Panc1 (cell line): ENCODE measurements at regions not wholly inside any gene's neighbourhood (a gene's known extent, or its start where the extent isn't known, plus 50 kb on each side); places are given as distances from the start of the nearest gene placed in this dataset.

ENCODE experiments used
- ATAC-seq: fragments of 200-7000 bp; cut with Tn5 transposase; 2 replicates; pipeline ENCODE4 v1.9.1; 2020; ENCODE audit warnings: mild to moderate bottlenecking, moderate library complexity
- BruUV-seq: library from RNA; stranded (reverse); fragments of 400-500 nt; replicated peaks from 2 replicates; lab custom pipeline; 2021; lab: Mats Ljungman, UMichigan
- CTCF ChIA-PET: fragments of 300-600 bp; sonication (Branson Sonifier 250); formaldehyde crosslinking; loops from one replicate; lab custom pipeline; 2022; ENCODE audit warnings: antibody characterized with exemption; lab: Charles Lee
- POLR2A ChIA-PET: fragments of 300-600 bp; sonication (Branson Sonifier 250); formaldehyde crosslinking; loops from one replicate; lab custom pipeline; 2022; ENCODE audit warnings: antibody characterized with exemption; lab: Charles Lee
- DNase-seq: peaks from one replicate; pipeline ENCODE4 v3.0.0-alpha.2; 2010; ENCODE audit warnings: low read depth, low spot score
- H3K27ac ChIP-seq: 2 replicates; pipeline ENCODE4 v1.5.1; 2011; ENCODE audit warnings: mild to moderate bottlenecking, low read length, inconsistent platforms
- H3K27me3 ChIP-seq: fragments of 200-500 bp; sonication (Bioruptor generic); 2 replicates; pipeline ENCODE4 v1.6.0; 2014; ENCODE audit warnings: low read length, inconsistent platforms; ENCODE audit not compliant: control insufficient read depth, insufficient read depth
- H3K36me3 ChIP-seq: fragments of 200-500 bp; sonication (Bioruptor generic); 2 replicates; pipeline ENCODE4 v1.5.1; 2014; ENCODE audit warnings: inconsistent platforms, mild to moderate bottlenecking, low read length, moderate library complexity; ENCODE audit not compliant: control insufficient read depth, insufficient read depth
- H3K4me1 ChIP-seq: 2 replicates; pipeline ENCODE4 v1.5.1; 2011; ENCODE audit warnings: inconsistent platforms, mild to moderate bottlenecking, low read length, moderate library complexity; ENCODE audit not compliant: control insufficient read depth, insufficient read depth
- H3K4me3 ChIP-seq, 2 experiments: 2 replicates each; pipeline ENCODE4 v1.5.1; 2011 to 2012; ENCODE audit warnings: low read depth in 2 of 2, low read length in 2 of 2, mild to moderate bottlenecking in 2 of 2, inconsistent platforms in 1 of 2, moderate library complexity in 1 of 2
- H3K9me3 ChIP-seq: fragments of 200-500 bp; sonication (Bioruptor generic); 2 replicates; pipeline ENCODE4 v1.5.1; 2014; ENCODE audit warnings: low read depth, mild to moderate bottlenecking, inconsistent platforms, low read length, moderate library complexity; ENCODE audit not compliant: control insufficient read depth, insufficient read depth
- CTCF ChIP-seq: fragments of 450-650 bp; IDR thresholded peaks from 2 replicates; pipeline ENCODE4 v1.5.1; 2017; ENCODE audit warnings: mild to moderate bottlenecking
- POLR2AphosphoS5 ChIP-seq: IDR thresholded peaks from 2 replicates; pipeline ENCODE4 v1.6.1; 2012; ENCODE audit warnings: mild to moderate bottlenecking, low read depth, low read length, moderate library complexity
- REST ChIP-seq, 2 experiments: IDR thresholded peaks; 2 replicates each; pipeline ENCODE4 v1.6.1; 2011 to 2012; ENCODE audit warnings: low read depth in 2 of 2, control low read depth in 1 of 2, low read length in 1 of 2, mild to moderate bottlenecking in 1 of 2, moderate library complexity in 1 of 2; ENCODE audit not compliant: insufficient read depth in 1 of 2
- SIN3A ChIP-seq: IDR thresholded peaks from 2 replicates; pipeline ENCODE4 v1.6.1; 2012; ENCODE audit warnings: low read depth, mild to moderate bottlenecking, low read length, moderate library complexity, borderline replicate concordance; ENCODE audit not compliant: insufficient read depth
- TCF7L2 ChIP-seq: IDR thresholded peaks from 2 replicates; pipeline ENCODE4 v1.6.1; 2011; ENCODE audit warnings: mild to moderate bottlenecking, low read depth, low read length, inconsistent platforms
- in situ Hi-C: cut with HindIII; loops from 2 replicates; pipeline ENCODE4 v1.10.0; 2016; ENCODE audit warnings: low sequenced_read_pairs, low pct_unique_long_range_greater_than_20kb
- intact Hi-C: fragments of 100-400 bp; cut with micrococcal nuclease; formaldehyde crosslinking; loops from one replicate; pipeline ENCODE4 v1.10.0; 2022; ENCODE audit not compliant: unreplicated experiment

GRCh38 chr5:99775189-99775588, 760.0 kb upstream of the FAM174A start:
- DNase-seq (no peak), ATAC-seq (no peak)
- in situ Hi-C loops (no loop called here), intact Hi-C loops (no loop called here)
- Histone ChIP-seq H3K9me3 (no peaks in the 10 kb centered on the region), H3K4me1 (no peaks in the 10 kb centered on the region; the same call in 1 of the 2 replicates), H3K4me3 (no peak overlapping the region), H3K36me3 (no peaks in the 10 kb centered on the region), H3K27ac (no peak overlapping the region), H3K27me3 (no peaks in the 10 kb centered on the region)
- TF ChIP-seq REST (IDR thresholded peaks at IDR 0.05; ENCODE audit: insufficient read depth in 1 of 2, low read depth in 2 of 2, low read length in 1 of 2), result no peak
- TF ChIP-seq CTCF, result no peak
- no peak for TF ChIP-seq SIN3A
- TF ChIP-seq POLR2AphosphoS5, result no peak
- TF ChIP-seq TCF7L2, result no peak
- ChIA-PET CTCF (no interaction called here), POLR2A (no interaction called here)
- no TSS peak for BruUV-seq

GRCh38 chr5:99773290-99773689, 761.9 kb upstream of the FAM174A start:
- H3K4me1 ChIP-seq, result no peaks in the 10 kb centered on the region; the same call in 1 of the 2 replicates
- H3K4me3 ChIP-seq, result no peak overlapping the region
- H3K27me3 ChIP-seq, result no peaks in the 10 kb centered on the region
- TF ChIP-seq SIN3A (no peak), TCF7L2 (peak; percentile 67), CTCF (no peak), POLR2AphosphoS5 (no peak)
- in situ Hi-C loops (no loop called here), intact Hi-C loops (no loop called here)
- H3K36me3 ChIP-seq, result no peaks in the 10 kb centered on the region
- no peak for ATAC-seq
- BruUV-seq, result no TSS peak
- CTCF ChIA-PET, result no interaction called here
- DNase-seq, result no peak
- no peak overlapping the region for H3K27ac ChIP-seq
- POLR2A ChIA-PET, result no interaction called here
- no peaks in the 10 kb centered on the region for H3K9me3 ChIP-seq
